BE2C (cell line): ENCODE measurements at regions not wholly inside any gene's neighbourhood (a gene's known extent, or its start where the extent isn't known, plus 50 kb on each side); places are given as distances from the start of the nearest gene placed in this dataset.

Experiments used
- DNase-seq: peaks from one replicate; pipeline ENCODE4 v3.0.0-alpha.2; 2020
- H3K27me3 ChIP-seq: fragments of 250-450 bp; sonication (Bioruptor Pico); 2 replicates; pipeline ENCODE4 v1.5.1; 2020; ENCODE audit warnings: mild to moderate bottlenecking
- H3K36me3 ChIP-seq: fragments of 250-450 bp; sonication (Bioruptor Pico); 2 replicates; pipeline ENCODE4 v1.5.1; 2020; ENCODE audit warnings: mild to moderate bottlenecking
- H3K4me1 ChIP-seq: fragments of 250-450 bp; sonication (Bioruptor Pico); 2 replicates; pipeline ENCODE4 v1.5.1; 2020
- H3K4me3 ChIP-seq: 2 replicates; pipeline ENCODE4 v1.5.1; 2011; ENCODE audit warnings: low read depth, low read length
- H3K9me3 ChIP-seq: fragments of 250-450 bp; sonication (Bioruptor Pico); 2 replicates; pipeline ENCODE4 v1.5.1; 2020
- CTCF ChIP-seq: IDR thresholded peaks from 2 replicates; pipeline ENCODE4 v1.5.1; 2012; ENCODE audit warnings: mild to moderate bottlenecking, low read depth, low read length

GRCh38 chr12:107448198-107448597, 237.4 kb upstream of the PWP1 start:
- DNase-seq: peak; percentile 55
- Histone ChIP-seq H3K4me3 (no peak overlapping the region), H3K27me3 (no peaks in the 10 kb centered on the region), H3K36me3 (no peaks in the 10 kb centered on the region), H3K4me1 (no peaks in the 10 kb centered on the region), H3K9me3 (no peaks in the 10 kb centered on the region)
- peak; percentile 74 for TF ChIP-seq CTCF

GRCh38 chr12:107449891-107450290, 235.7 kb upstream of the PWP1 start:
- DNase-seq: no peak
- TF ChIP-seq CTCF: no peak
- H3K4me1 ChIP-seq: no peaks in the 10 kb centered on the region
- no peaks in the 10 kb centered on the region for H3K9me3 ChIP-seq
- no peak overlapping the region for H3K4me3 ChIP-seq
- H3K27me3 ChIP-seq: no peaks in the 10 kb centered on the region
- H3K36me3 ChIP-seq: no peaks in the 10 kb centered on the region

- no peaks in the 10 kb centered on the region for H3K9me3 ChIP-seq
- no peak overlapping the region for H3K4me3 ChIP-seq
- H3K27me3 ChIP-seq: no peaks in the 10 kb centered on the region
- no peak for DNase-seq
- no peak for TF ChIP-seq CTCF
- no peaks in the 10 kb centered on the region for H3K4me1 ChIP-seq
- no peaks in the 10 kb centered on the region for H3K36me3 ChIP-seq
Measured at GRCh38 chr12:107450541-107450940, 235.1 kb upstream of the PWP1 start.

GRCh38 chr12:107451246-107451645, 234.4 kb upstream of the PWP1 start:
- Histone ChIP-seq H3K27me3 (no peaks in the 10 kb centered on the region), H3K36me3 (no peaks in the 10 kb centered on the region), H3K4me1 (no peaks in the 10 kb centered on the region), H3K4me3 (no peak overlapping the region), H3K9me3 (no peaks in the 10 kb centered on the region)
- TF ChIP-seq CTCF: no peak
- no peak for DNase-seq

GRCh38 chr12:107454109-107454830, 231.3 kb upstream of the PWP1 start:
- no peaks in the 10 kb centered on the region for H3K36me3 ChIP-seq
- H3K9me3 ChIP-seq: no peaks in the 10 kb centered on the region

More at GRCh38 chr12:107454109-107454830, 231.3 kb upstream of the PWP1 start:
- H3K4me1 ChIP-seq: no peaks in the 10 kb centered on the region
- H3K4me3 ChIP-seq: no peak overlapping the region
- no peaks in the 10 kb centered on the region for H3K27me3 ChIP-seq
- DNase-seq: no peak
- no peak for TF ChIP-seq CTCF
